Chondrocyte (in vitro differentiated cells): ENCODE measurements at regions not wholly inside any gene's neighbourhood (a gene's known extent, or its start where the extent isn't known, plus 50 kb on each side); places are given as distances from the start of the nearest gene placed in this dataset.

ENCODE experiments used
- DNase-seq: peaks from one replicate; pipeline ENCODE4 v3.0.0; 2021; ENCODE audit warnings: mixed read lengths, low spot score
- H3K27ac Mint-ChIP-seq: one replicate; pipeline ENCODE4 v1.8.0; 2021; ENCODE audit warnings: mild to moderate bottlenecking, moderate library complexity, mixed read lengths; ENCODE audit not compliant: unreplicated experiment
- H3K27me3 Mint-ChIP-seq: 2 replicates; pipeline ENCODE4 v1.8.0; 2021; ENCODE audit warnings: low read depth, mixed read lengths
- H3K36me3 Mint-ChIP-seq: 2 replicates; pipeline ENCODE4 v1.8.0; 2021; ENCODE audit warnings: low read depth, mixed read lengths
- H3K4me1 Mint-ChIP-seq: 2 replicates; pipeline ENCODE4 v1.8.0; 2021; ENCODE audit warnings: low read depth, mild to moderate bottlenecking, mixed read lengths
- H3K4me3 Mint-ChIP-seq: one replicate; pipeline ENCODE4 v1.8.0; 2021; ENCODE audit warnings: mild to moderate bottlenecking, moderate library complexity, mixed read lengths; ENCODE audit not compliant: unreplicated experiment
- H3K9me3 Mint-ChIP-seq: 2 replicates; pipeline ENCODE4 v1.8.0; 2021; ENCODE audit warnings: low read depth, mixed read lengths
- TF ChIP-seq, protein P1 (sequence below): fragments of 200-600 bp; sonication (generic); IDR thresholded peaks from 2 replicates; pipeline ENCODE4 v1.5.0; 2021; ENCODE audit warnings: antibody characterized with exemption, mild to moderate bottlenecking, moderate library complexity

DNA sequence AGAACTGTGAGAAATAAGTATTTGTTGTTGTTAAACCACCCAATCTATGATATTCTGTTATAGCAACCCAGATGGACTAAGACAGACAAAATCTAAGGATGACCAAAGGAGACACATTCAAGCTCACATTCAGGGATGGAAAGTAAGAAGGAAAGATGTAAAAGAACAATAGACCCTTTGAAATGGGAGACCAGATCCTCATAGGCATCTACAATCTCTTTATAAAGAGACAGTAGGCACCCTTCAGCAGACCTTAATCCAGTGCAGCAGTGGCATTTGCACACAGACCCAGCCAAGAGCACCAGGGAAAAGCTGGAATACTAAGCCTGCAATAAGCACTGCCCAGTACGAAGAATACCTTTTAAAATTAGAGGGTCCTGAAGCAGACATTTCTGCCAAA lies 132.7 kb downstream of the KLHL28 start:
- no peak for DNase-seq
- H3K4me3 Mint-ChIP-seq = no peak overlapping the region
- H3K9me3 Mint-ChIP-seq = peaks cover 4% of the 10 kb centered on the region
- no peaks in the 10 kb centered on the region for H3K36me3 Mint-ChIP-seq
- H3K27me3 Mint-ChIP-seq = peaks cover 5% of the 10 kb centered on the region
- H3K4me1 Mint-ChIP-seq = no peaks in the 10 kb centered on the region
- no peak overlapping the region for H3K27ac Mint-ChIP-seq
- TF ChIP-seq, protein P1, sequence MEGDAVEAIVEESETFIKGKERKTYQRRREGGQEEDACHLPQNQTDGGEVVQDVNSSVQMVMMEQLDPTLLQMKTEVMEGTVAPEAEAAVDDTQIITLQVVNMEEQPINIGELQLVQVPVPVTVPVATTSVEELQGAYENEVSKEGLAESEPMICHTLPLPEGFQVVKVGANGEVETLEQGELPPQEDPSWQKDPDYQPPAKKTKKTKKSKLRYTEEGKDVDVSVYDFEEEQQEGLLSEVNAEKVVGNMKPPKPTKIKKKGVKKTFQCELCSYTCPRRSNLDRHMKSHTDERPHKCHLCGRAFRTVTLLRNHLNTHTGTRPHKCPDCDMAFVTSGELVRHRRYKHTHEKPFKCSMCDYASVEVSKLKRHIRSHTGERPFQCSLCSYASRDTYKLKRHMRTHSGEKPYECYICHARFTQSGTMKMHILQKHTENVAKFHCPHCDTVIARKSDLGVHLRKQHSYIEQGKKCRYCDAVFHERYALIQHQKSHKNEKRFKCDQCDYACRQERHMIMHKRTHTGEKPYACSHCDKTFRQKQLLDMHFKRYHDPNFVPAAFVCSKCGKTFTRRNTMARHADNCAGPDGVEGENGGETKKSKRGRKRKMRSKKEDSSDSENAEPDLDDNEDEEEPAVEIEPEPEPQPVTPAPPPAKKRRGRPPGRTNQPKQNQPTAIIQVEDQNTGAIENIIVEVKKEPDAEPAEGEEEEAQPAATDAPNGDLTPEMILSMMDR = no peak

DNA sequence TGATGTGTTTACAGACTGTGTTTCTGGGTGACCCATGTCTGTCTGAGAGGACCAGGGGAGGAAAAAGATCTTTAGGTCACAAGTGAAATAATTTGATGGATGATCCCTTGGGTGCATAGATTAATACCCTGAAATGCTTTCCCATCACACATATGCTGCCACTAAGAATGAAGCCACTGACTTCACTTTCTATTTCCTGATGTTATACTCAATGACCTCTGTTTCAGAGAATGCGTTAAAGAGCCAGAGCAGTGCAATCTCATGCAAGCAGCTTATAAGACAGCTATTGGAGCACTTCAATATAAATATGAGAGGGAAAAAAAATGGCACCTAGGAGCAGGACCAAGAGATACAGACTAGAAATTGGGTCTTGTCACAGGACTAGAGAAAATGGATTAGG lies 133.7 kb downstream of the KLHL28 start:
- Mint-ChIP-seq H3K36me3 (no peaks in the 10 kb centered on the region), H3K4me1 (no peaks in the 10 kb centered on the region), H3K4me3 (no peak overlapping the region), H3K27ac (no peak overlapping the region), H3K9me3 (peaks cover 4% of the 10 kb centered on the region), H3K27me3 (peaks cover 5% of the 10 kb centered on the region)
- TF ChIP-seq, protein P1 = no peak
- DNase-seq = no peak

DNA sequence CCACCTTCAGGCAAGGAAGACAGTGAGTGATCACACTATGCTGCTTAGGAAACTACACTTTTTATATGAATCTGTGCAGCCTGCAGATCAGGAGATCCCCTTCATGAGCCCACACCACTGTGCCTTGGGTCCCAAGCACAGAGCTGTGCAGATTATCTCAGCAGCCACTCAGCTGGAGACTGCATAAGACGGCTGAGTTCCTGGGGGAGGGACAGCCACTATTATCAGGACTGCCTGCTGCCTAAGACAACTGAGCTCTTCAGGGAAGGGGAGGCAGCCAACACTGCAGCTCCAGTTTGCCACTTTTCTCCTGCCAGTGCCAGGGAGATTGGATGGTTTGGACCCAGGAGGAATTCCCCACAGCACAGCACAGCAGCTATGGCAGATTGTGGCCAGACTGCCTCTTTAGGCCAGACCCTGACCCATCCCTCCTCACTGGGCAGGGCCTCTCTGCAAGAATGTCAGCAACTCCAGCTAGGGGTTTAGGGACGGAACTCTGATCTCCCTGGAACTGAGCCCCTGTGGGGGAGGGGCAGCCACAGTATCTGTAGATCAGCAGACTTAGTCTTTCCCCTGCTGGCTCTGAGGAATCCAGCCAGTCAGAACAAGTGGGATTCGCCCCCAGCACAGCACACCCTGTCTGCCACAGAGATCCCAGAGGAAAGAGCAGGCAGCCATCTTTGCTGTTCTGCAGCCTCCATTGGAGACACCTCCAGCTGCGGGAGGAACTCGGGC lies 141.3 kb downstream of the KLHL28 start:
- no peak for DNase-seq
- Mint-ChIP-seq H3K4me1 (no peaks in the 10 kb centered on the region), H3K36me3 (no peaks in the 10 kb centered on the region)

DNA sequence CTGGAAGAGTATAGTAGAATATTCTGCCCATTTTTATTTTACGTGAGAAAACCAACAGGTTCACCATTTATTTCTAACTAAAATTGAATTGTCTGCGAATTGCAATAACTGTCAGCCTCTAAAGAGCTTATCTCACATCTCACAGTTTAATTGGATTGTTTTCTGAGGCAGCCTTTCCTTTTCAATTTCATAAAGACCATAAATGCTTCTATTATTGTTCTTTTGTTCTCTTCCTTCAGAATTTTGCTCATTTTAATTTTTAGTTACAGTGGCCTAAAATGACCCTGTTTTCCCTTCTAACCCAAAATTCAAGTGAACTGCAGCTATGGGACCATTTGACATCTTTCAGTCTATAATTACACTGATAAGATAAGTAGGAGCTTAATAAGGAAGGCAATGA lies 147.6 kb downstream of the KLHL28 start:
- TF ChIP-seq, protein P1 = no peak
- H3K36me3 Mint-ChIP-seq = no peaks in the 10 kb centered on the region
- DNase-seq = no peak
- H3K27ac Mint-ChIP-seq = no peak overlapping the region
- no peak overlapping the region for H3K4me3 Mint-ChIP-seq
- H3K9me3 Mint-ChIP-seq = no peaks in the 10 kb centered on the region
- peaks cover 41% of the 10 kb centered on the region for H3K27me3 Mint-ChIP-seq
- H3K4me1 Mint-ChIP-seq = no peaks in the 10 kb centered on the region

More for the DNA sequence above, 141.3 kb downstream of the KLHL28 start:
- no peak overlapping the region for H3K27ac Mint-ChIP-seq
- H3K27me3 Mint-ChIP-seq = peaks cover 16% of the 10 kb centered on the region
- TF ChIP-seq, protein P1 = no peak
- H3K4me3 Mint-ChIP-seq = no peak overlapping the region
- H3K9me3 Mint-ChIP-seq = peaks cover 6% of the 10 kb centered on the region

DNA sequence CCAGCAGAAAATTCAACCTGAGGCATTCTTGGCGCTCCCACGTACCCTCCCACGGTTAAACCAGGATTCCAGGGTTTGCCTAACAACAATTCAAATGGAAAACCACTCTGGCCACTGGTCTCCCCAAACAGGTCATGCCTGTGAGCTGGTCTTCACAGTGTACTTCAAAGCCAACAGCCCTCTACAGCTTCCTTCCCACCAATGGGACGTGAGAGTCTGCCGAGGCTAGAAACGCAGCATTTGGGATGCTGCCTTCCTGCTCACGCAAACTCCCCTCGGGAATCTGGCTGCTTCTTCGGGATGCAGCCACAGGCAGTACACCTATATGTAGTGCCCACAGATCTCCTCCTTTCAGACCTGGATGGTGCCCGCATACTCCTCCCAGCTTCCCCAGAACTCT lies 149.1 kb downstream of the KLHL28 start:
- DNase-seq = no peak
- no peaks in the 10 kb centered on the region for H3K9me3 Mint-ChIP-seq
- TF ChIP-seq, protein P1 = no peak
- H3K4me3 Mint-ChIP-seq = no peak overlapping the region
- no peaks in the 10 kb centered on the region for H3K4me1 Mint-ChIP-seq
- peaks cover 40% of the 10 kb centered on the region for H3K27me3 Mint-ChIP-seq
- no peak overlapping the region for H3K27ac Mint-ChIP-seq
- H3K36me3 Mint-ChIP-seq = no peaks in the 10 kb centered on the region
